Fibroblast of lung (primary cell): ENCODE measurements at regions not wholly inside any gene's neighbourhood (a gene's known extent, or its start where the extent isn't known, plus 50 kb on each side); places are given as distances from the start of the nearest gene placed in this dataset.

Experiments used
- DNase-seq, 2 donors: peaks; one replicate each; pipeline versions ENCODE4 v3.0.0 to v3.0.0-alpha.2; 2010; ENCODE audit warnings: low read depth in 2 of 2
- H2AFZ ChIP-seq: 2 replicates; pipeline ENCODE4 v1.5.1; 2012; ENCODE audit warnings: low read length, control low read depth, inconsistent platforms
- H3K27ac ChIP-seq: 2 replicates; pipeline ENCODE4 v1.5.1; 2011; ENCODE audit warnings: low read length, control low read depth; ENCODE audit not compliant: insufficient read depth
- H3K27me3 ChIP-seq: 2 replicates; pipeline ENCODE4 v1.5.1; 2011; ENCODE audit warnings: mild to moderate bottlenecking, low read length; ENCODE audit not compliant: control insufficient read depth, insufficient read depth
- H3K36me3 ChIP-seq: 2 replicates; pipeline ENCODE4 v1.5.1; 2011; ENCODE audit warnings: low read length; ENCODE audit not compliant: control insufficient read depth, insufficient read depth
- H3K4me1 ChIP-seq: 2 replicates; pipeline ENCODE4 v1.5.1; 2011; ENCODE audit warnings: low read length; ENCODE audit not compliant: control insufficient read depth, insufficient read depth; ENCODE audit errors: extremely low read depth
- H3K4me2 ChIP-seq: 2 replicates; pipeline ENCODE4 v1.5.1; 2011; ENCODE audit warnings: low read length, control low read depth; ENCODE audit not compliant: insufficient read depth; ENCODE audit errors: extremely low read depth
- H3K4me3 ChIP-seq, 4 experiments: fragments of 200-600 bp in 1 of 4; sonication (generic) in 1 of 4; replicated peaks in 1 of 4; 2 replicates each; pipeline ENCODE4 v1.5.1; 2011 to 2016; ENCODE audit warnings: low read length in 4 of 4, low read depth in 3 of 4, mild to moderate bottlenecking in 3 of 4, control low read depth in 2 of 4, inconsistent platforms in 1 of 4, mixed read lengths in 1 of 4; ENCODE audit not compliant: insufficient read depth in 1 of 4; ENCODE audit errors: control extremely low read depth in 1 of 4
- H3K79me2 ChIP-seq: 2 replicates; pipeline ENCODE4 v1.5.1; 2012; ENCODE audit warnings: mild to moderate bottlenecking, low read length, inconsistent platforms; ENCODE audit not compliant: control insufficient read depth, insufficient read depth
- H3K9ac ChIP-seq: 2 replicates; pipeline ENCODE4 v1.5.1; 2011; ENCODE audit warnings: mild to moderate bottlenecking, low read length, control low read depth; ENCODE audit not compliant: insufficient read depth
- H3K9me3 ChIP-seq: 2 replicates; pipeline ENCODE4 v1.5.1; 2012; ENCODE audit warnings: low read depth, low read length; ENCODE audit not compliant: control insufficient read depth, insufficient read depth
- H4K20me1 ChIP-seq: 2 replicates; pipeline ENCODE4 v1.5.1; 2011; ENCODE audit warnings: low read length; ENCODE audit not compliant: control insufficient read depth, insufficient read depth; ENCODE audit errors: extremely low read depth
- EZH2 ChIP-seq: IDR thresholded peaks from 2 replicates; pipeline ENCODE4 v1.5.1; 2012; ENCODE audit warnings: low read length, control low read depth, mild to moderate bottlenecking; ENCODE audit errors: missing control alignments
- TF ChIP-seq, protein P1 (sequence below), 2 donors: IDR thresholded peaks in 1 of 2; conservative IDR thresholded peaks in 1 of 2; 1 replicate in 1 of 2; 2 replicates in 1 of 2; pipeline ENCODE4 v1.5.1; 2011 to 2012; ENCODE audit warnings: low read length in 2 of 2, control low read depth in 1 of 2, inconsistent platforms in 1 of 2, low read depth in 1 of 2, mild to moderate bottlenecking in 1 of 2

DNA sequence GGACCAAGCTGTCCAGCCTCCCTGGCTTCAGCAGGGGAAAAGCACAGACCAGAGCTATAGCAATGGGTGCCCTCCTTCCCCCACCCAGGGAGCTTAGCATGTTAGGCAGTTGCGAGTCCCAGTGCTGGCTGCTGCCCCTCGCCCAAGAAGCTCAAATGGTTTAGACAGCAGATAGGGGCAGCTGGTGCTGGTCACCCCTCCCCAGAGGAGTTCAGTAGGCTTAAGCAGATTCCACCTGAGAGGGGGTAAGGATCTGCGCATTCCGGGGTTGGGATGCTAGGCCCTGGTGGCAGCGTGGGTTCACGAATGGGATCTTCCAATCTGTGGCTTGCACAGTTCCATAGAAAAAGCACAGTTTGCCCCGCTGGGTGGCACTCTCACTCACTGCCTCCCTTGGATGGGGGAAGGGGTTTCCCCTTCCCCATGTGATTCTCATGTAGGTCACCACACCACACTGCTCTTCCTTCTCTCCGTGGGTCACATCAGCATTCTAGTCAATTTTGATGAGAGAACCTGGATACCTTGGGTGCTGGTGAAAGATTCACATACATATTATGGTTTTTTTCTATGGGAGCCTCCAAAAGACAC lies 665.6 kb downstream of the C12orf50 start:
- H3K27ac ChIP-seq = no peak overlapping the region
- H4K20me1 ChIP-seq = no peaks in the 10 kb centered on the region
- H3K4me3 ChIP-seq = no peak overlapping the region
- TF ChIP-seq, protein P1, sequence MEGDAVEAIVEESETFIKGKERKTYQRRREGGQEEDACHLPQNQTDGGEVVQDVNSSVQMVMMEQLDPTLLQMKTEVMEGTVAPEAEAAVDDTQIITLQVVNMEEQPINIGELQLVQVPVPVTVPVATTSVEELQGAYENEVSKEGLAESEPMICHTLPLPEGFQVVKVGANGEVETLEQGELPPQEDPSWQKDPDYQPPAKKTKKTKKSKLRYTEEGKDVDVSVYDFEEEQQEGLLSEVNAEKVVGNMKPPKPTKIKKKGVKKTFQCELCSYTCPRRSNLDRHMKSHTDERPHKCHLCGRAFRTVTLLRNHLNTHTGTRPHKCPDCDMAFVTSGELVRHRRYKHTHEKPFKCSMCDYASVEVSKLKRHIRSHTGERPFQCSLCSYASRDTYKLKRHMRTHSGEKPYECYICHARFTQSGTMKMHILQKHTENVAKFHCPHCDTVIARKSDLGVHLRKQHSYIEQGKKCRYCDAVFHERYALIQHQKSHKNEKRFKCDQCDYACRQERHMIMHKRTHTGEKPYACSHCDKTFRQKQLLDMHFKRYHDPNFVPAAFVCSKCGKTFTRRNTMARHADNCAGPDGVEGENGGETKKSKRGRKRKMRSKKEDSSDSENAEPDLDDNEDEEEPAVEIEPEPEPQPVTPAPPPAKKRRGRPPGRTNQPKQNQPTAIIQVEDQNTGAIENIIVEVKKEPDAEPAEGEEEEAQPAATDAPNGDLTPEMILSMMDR (conservative IDR thresholded peaks at IDR 0.05 in 1 of 2, IDR thresholded peaks at IDR 0.05 in 1 of 2; ENCODE audit: low read depth in 1 of 2, low read length in 2 of 2) = no peak
- TF ChIP-seq EZH2 = no peak
- no peak overlapping the region for H2AFZ ChIP-seq
- no peak overlapping the region for H3K4me2 ChIP-seq
- no peaks in the 10 kb centered on the region for H3K36me3 ChIP-seq
- H3K9me3 ChIP-seq = no peaks in the 10 kb centered on the region
- DNase-seq = no peak
- H3K79me2 ChIP-seq = no peaks in the 10 kb centered on the region
- H3K4me1 ChIP-seq = no peaks in the 10 kb centered on the region
- no peak overlapping the region for H3K9ac ChIP-seq
- H3K27me3 ChIP-seq = no peaks in the 10 kb centered on the region

DNA sequence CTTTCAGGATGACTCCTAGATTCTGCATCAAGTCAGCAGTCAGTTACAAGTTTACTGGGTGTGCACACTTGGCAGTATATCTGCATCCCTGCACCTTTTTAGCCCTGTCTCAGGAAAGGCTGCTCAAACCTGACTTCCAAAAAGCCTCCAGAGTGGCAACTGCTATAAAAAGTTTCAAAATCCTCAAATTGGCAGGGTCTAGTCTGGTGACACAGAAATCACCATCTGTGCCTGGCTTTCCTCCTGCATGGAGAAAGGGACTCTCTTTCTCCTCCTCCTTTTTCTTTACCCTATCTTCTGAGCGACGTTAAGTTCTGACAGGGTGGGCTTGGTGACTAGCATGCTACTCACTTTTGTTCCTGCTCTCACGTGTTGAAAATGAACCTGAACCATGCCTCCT lies 679.5 kb downstream of the C12orf50 start:
- H2AFZ ChIP-seq = no peak overlapping the region
- DNase-seq = no peak
- TF ChIP-seq, protein P1 (conservative IDR thresholded peaks at IDR 0.05 in 1 of 2, IDR thresholded peaks at IDR 0.05 in 1 of 2; ENCODE audit: low read depth in 1 of 2, low read length in 2 of 2) = no peak
- TF ChIP-seq EZH2 = no peak
- H3K4me1 ChIP-seq = no peaks in the 10 kb centered on the region
- no peak overlapping the region for H3K4me3 ChIP-seq
- H3K4me2 ChIP-seq = no peak overlapping the region
- no peak overlapping the region for H3K27ac ChIP-seq
- no peaks in the 10 kb centered on the region for H3K79me2 ChIP-seq
- no peaks in the 10 kb centered on the region for H3K9me3 ChIP-seq
- H4K20me1 ChIP-seq = no peaks in the 10 kb centered on the region
- no peaks in the 10 kb centered on the region for H3K27me3 ChIP-seq
- no peaks in the 10 kb centered on the region for H3K36me3 ChIP-seq
- no peak overlapping the region for H3K9ac ChIP-seq

DNA sequence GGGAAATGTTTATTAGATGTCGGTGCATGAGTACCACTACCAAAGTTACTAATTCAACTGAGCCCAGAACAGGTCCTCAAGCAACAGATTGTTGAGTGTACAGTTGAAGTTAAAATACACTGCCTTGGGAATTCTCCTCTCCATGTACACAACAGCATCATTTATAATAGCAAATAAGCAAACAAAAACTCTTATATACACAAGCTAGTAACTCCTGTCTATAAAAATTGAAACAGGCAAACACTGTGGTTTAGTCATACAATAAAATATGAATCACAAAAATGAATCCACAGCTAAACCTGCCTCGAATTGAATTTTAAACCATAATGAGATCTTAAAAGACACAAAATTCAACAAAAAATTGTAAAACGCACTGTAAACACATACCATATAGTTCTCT lies 681.1 kb downstream of the C12orf50 start:
- no peak overlapping the region for H3K4me3 ChIP-seq
- no peaks in the 10 kb centered on the region for H3K9me3 ChIP-seq
- no peaks in the 10 kb centered on the region for H4K20me1 ChIP-seq
- H3K27me3 ChIP-seq = no peaks in the 10 kb centered on the region
- no peak overlapping the region for H2AFZ ChIP-seq
- no peak for TF ChIP-seq EZH2
- TF ChIP-seq, protein P1 (conservative IDR thresholded peaks at IDR 0.05 in 1 of 2, IDR thresholded peaks at IDR 0.05 in 1 of 2; ENCODE audit: low read depth in 1 of 2, low read length in 2 of 2) = no peak
- no peak overlapping the region for H3K4me2 ChIP-seq
- H3K79me2 ChIP-seq = no peaks in the 10 kb centered on the region
- no peaks in the 10 kb centered on the region for H3K4me1 ChIP-seq
- DNase-seq = no peak
- H3K27ac ChIP-seq = no peak overlapping the region
- no peak overlapping the region for H3K9ac ChIP-seq
- H3K36me3 ChIP-seq = no peaks in the 10 kb centered on the region
